Loucy (cell line): ENCODE measurements at regions not wholly inside any gene's neighbourhood (a gene's known extent, or its start where the extent isn't known, plus 50 kb on each side); places are given as distances from the start of the nearest gene placed in this dataset.

ENCODE experiments used
- H2AFZ ChIP-seq: fragments of 200-600 bp; sonication (generic); 2 replicates; pipeline ENCODE4 v1.6.0; 2016; ENCODE audit warnings: antibody characterized with exemption, mild to moderate bottlenecking, low read length, moderate library complexity
- H3F3A ChIP-seq: fragments of 200-600 bp; 2 replicates; pipeline ENCODE4 v1.6.0; 2016; ENCODE audit warnings: antibody characterized with exemption, low read depth, mild to moderate bottlenecking
- H3K27me3 ChIP-seq: fragments of 200-600 bp; sonication (generic); 2 replicates; pipeline ENCODE4 v1.6.1; 2014; ENCODE audit warnings: low read length, mild to moderate bottlenecking; ENCODE audit not compliant: insufficient read depth, poor library complexity, severe bottlenecking
- H3K36me3 ChIP-seq: fragments of 200-600 bp; sonication (generic); 2 replicates; pipeline ENCODE4 v1.6.1; 2016; ENCODE audit warnings: low read length; ENCODE audit not compliant: insufficient read depth
- H3K4me1 ChIP-seq: fragments of 200-600 bp; sonication (generic); 2 replicates; pipeline ENCODE4 v1.5.1; 2014; ENCODE audit warnings: low read length, mild to moderate bottlenecking; ENCODE audit not compliant: insufficient read depth, poor library complexity, severe bottlenecking
- H3K4me2 ChIP-seq: fragments of 200-600 bp; sonication (generic); 2 replicates; pipeline ENCODE4 v1.6.0; 2014; ENCODE audit warnings: antibody characterized with exemption, low read length, low read depth, mild to moderate bottlenecking; ENCODE audit not compliant: poor library complexity, severe bottlenecking
- H3K4me3 ChIP-seq: fragments of 200-600 bp; sonication (generic); 2 replicates; pipeline ENCODE4 v1.5.1; 2014; ENCODE audit warnings: low read length, mild to moderate bottlenecking, mixed read lengths; ENCODE audit not compliant: poor library complexity, severe bottlenecking
- H3K79me2 ChIP-seq: fragments of 200-600 bp; sonication (generic); 2 replicates; pipeline ENCODE4 v1.6.1; 2014; ENCODE audit warnings: low read length; ENCODE audit not compliant: insufficient read depth
- H3K9ac ChIP-seq: fragments of 200-600 bp; sonication (generic); 2 replicates; pipeline ENCODE4 v1.6.0; 2014; ENCODE audit warnings: mild to moderate bottlenecking, low read depth, low read length, moderate library complexity; ENCODE audit not compliant: poor library complexity, severe bottlenecking
- H3K9me2 ChIP-seq: fragments of 200-600 bp; sonication (generic); replicated peaks from 2 replicates; pipeline ENCODE4 v1.6.1; 2016; ENCODE audit warnings: low read depth, low read length, mixed read lengths
- H3K9me3 ChIP-seq: fragments of 200-600 bp; sonication (generic); 2 replicates; pipeline ENCODE4 v1.6.1; 2014; ENCODE audit warnings: mild to moderate bottlenecking, antibody characterized with exemption, low read length, low read depth; ENCODE audit not compliant: insufficient read depth
- H4K20me1 ChIP-seq: fragments of 200-600 bp; sonication (generic); 2 replicates; pipeline ENCODE4 v1.6.0; 2014; ENCODE audit warnings: antibody characterized with exemption, low read length, mild to moderate bottlenecking; ENCODE audit not compliant: insufficient read depth, poor library complexity, severe bottlenecking
- CTCF ChIP-seq: fragments of 200-600 bp; sonication (generic); conservative IDR thresholded peaks from 2 replicates; pipeline ENCODE4 v1.5.1; 2014; ENCODE audit warnings: mild to moderate bottlenecking, antibody characterized with exemption, low read length
- EZH2phosphoT487 ChIP-seq: fragments of 200-600 bp; IDR thresholded peaks from 2 replicates; pipeline ENCODE4 v1.6.1; 2018; ENCODE audit warnings: antibody characterized with exemption, mild to moderate bottlenecking, moderate library complexity, borderline replicate concordance

DNA sequence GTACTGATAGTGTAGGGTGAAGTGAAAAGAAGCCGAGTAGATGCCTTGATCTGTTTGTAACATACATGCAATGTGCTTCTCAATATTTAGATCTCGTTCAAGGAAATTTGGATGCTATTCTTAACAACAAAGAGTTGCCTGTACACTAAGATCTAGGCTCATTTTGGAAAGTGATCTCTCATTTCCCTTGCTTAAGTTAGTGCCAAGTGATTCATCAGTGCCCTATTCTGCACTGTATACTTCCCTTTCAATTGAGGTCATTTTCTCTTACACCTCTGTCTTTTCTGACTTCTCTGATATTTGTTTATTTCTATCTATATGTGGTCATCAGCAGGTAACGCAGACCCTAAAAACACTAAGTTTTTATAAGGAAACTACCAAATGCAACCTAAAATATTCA lies 528.6 kb upstream of the PTPRD start:
- Histone ChIP-seq H3K9ac (no peak overlapping the region), H3K9me2 (no peaks in the 10 kb centered on the region), H3K4me2 (no peak overlapping the region), H3K79me2 (no peaks in the 10 kb centered on the region), H4K20me1 (no peaks in the 10 kb centered on the region), H3K4me1 (no peaks in the 10 kb centered on the region), H3K36me3 (no peaks in the 10 kb centered on the region), H3K9me3 (no peaks in the 10 kb centered on the region), H2AFZ (no peak overlapping the region), H3F3A (no peaks in the 10 kb centered on the region), H3K4me3 (no peak overlapping the region), H3K27me3 (no peaks in the 10 kb centered on the region)
- no peak for TF ChIP-seq CTCF
- no peak for TF ChIP-seq EZH2phosphoT487

DNA sequence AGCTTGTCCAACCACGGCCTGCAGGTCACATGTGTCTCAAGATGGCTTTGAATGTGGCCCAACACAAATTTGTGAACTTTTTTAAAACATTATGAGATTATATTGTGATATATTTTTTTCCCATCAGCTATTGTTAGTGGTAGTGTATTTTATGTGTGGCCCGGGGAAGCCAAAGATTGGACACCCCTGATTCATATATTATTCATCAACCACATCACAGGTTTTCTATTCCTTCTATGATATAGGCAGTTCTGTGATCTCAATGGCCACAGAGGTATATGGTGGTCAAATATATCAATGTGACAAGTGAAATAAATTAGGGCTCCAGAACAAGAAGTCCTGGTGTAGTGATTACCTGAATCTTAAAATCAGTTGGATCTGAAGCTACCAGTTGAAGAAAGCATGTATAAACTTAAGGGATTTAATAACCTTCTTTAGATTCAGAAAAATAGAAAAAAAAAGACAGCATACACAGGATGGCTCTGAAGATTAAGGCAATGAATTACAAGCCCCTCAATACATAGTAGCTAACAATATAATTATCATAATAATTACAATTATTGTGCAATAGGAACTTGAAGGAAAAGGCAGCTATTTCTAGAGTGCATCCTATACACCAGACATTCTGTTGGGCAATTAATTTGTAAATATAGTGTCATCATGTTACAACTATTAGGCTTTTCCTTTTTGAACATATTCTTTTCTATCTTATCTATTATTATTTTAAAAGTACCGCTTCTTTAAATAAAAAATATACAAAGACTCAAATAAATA lies 530.4 kb upstream of the PTPRD start:
- no peak overlapping the region for H2AFZ ChIP-seq
- no peaks in the 10 kb centered on the region for H3K79me2 ChIP-seq
- no peak overlapping the region for H3K9ac ChIP-seq
- no peaks in the 10 kb centered on the region for H3K27me3 ChIP-seq
- no peaks in the 10 kb centered on the region for H3F3A ChIP-seq
- TF ChIP-seq CTCF (no peak), EZH2phosphoT487 (no peak)
- no peaks in the 10 kb centered on the region for H3K9me2 ChIP-seq
- H4K20me1 ChIP-seq: no peaks in the 10 kb centered on the region
- no peak overlapping the region for H3K4me2 ChIP-seq
- H3K9me3 ChIP-seq: no peaks in the 10 kb centered on the region
- no peaks in the 10 kb centered on the region for H3K4me1 ChIP-seq
- no peaks in the 10 kb centered on the region for H3K36me3 ChIP-seq
- H3K4me3 ChIP-seq: no peak overlapping the region

GRCh38 chr9:11144746-11145145 lies 531.9 kb upstream of the PTPRD start:
- no peak overlapping the region for H2AFZ ChIP-seq
- TF ChIP-seq EZH2phosphoT487 (no peak), CTCF (no peak)
- no peaks in the 10 kb centered on the region for H3K4me1 ChIP-seq
- H4K20me1 ChIP-seq: no peaks in the 10 kb centered on the region
- no peaks in the 10 kb centered on the region for H3K27me3 ChIP-seq
- no peaks in the 10 kb centered on the region for H3K9me2 ChIP-seq
- H3K4me2 ChIP-seq: no peak overlapping the region
- H3K9ac ChIP-seq: no peak overlapping the region
- no peaks in the 10 kb centered on the region for H3F3A ChIP-seq
- no peaks in the 10 kb centered on the region for H3K36me3 ChIP-seq
- no peak overlapping the region for H3K4me3 ChIP-seq
- H3K79me2 ChIP-seq: no peaks in the 10 kb centered on the region
- H3K9me3 ChIP-seq: no peaks in the 10 kb centered on the region
